Fibroblast of the aortic adventitia (primary cell): ENCODE measurements at regions not wholly inside any gene's neighbourhood (a gene's known extent, or its start where the extent isn't known, plus 50 kb on each side); places are given as distances from the start of the nearest gene placed in this dataset.

ENCODE experiments used
- DNase-seq: peaks from one replicate; pipeline ENCODE4 v3.0.0-alpha.2; 2010; ENCODE audit warnings: low read depth
- H3K4me3 ChIP-seq: 2 replicates; pipeline ENCODE4 v1.5.1; 2011; ENCODE audit warnings: low read depth, mild to moderate bottlenecking, control low read depth, low read length, moderate library complexity
- TF ChIP-seq, protein P1 (sequence below): IDR thresholded peaks from 2 replicates; pipeline ENCODE4 v1.5.1; 2011; ENCODE audit warnings: mild to moderate bottlenecking, low read length, control low read depth, inconsistent platforms; ENCODE audit not compliant: insufficient read depth

DNA sequence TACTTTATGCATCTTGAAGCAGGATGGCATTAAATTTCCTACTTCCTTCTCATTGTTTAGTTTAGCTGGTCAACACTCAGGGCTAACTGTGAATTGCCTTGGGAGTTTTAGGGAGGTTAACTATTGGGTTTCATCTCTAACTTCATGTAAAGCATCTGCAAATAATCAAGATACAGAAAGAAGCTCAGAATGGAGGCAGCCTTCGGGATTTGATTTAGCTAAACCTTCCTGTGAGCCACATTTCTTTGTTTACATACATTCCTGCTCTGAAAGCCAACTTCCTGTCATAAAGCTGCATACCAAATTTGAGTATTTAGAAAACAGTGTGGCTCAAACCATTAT is 131.7 kb upstream of the PCDH18 start:
- TF ChIP-seq, protein P1, sequence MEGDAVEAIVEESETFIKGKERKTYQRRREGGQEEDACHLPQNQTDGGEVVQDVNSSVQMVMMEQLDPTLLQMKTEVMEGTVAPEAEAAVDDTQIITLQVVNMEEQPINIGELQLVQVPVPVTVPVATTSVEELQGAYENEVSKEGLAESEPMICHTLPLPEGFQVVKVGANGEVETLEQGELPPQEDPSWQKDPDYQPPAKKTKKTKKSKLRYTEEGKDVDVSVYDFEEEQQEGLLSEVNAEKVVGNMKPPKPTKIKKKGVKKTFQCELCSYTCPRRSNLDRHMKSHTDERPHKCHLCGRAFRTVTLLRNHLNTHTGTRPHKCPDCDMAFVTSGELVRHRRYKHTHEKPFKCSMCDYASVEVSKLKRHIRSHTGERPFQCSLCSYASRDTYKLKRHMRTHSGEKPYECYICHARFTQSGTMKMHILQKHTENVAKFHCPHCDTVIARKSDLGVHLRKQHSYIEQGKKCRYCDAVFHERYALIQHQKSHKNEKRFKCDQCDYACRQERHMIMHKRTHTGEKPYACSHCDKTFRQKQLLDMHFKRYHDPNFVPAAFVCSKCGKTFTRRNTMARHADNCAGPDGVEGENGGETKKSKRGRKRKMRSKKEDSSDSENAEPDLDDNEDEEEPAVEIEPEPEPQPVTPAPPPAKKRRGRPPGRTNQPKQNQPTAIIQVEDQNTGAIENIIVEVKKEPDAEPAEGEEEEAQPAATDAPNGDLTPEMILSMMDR: no peak
- peak; percentile 89 for DNase-seq
- H3K4me3 ChIP-seq: no peak overlapping the region

DNA sequence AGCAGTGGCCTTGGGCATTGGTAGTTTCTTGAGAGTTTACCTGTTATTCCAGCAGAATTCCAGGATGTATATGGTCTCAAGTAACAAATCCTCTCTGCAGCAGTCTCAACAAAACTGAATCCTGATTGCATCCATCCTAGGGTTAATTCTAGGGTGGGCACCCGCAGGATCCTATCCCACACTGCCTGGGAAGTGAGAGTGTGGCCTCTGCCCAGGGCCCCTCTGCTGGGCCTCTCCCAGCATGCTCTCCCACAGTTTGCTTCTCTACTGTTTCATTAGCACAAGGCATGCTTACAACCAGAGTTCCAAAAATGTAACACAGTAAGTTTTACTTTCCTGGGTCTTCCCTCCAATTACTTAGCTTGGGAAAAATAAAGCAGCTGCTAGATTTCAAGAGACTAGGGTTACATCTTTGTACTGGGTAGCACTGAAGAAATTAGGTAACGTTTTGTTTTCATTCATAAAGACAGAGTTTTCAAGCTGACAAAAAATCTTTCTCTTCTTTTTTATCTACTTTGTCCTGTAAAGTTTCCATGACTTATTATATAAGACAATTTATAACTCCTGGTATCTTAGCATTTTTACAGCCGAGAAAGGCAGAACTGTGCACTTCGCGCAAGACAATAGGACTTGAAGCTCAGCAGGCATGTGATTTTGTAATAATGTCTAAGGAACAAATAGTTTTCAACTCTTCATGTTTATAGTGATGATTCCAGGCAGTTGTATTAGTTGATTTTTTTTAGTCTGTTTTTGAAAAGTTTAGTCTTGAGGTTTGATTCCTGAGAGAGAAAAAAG is 131.2 kb upstream of the PCDH18 start:
- TF ChIP-seq, protein P1: no peak
- H3K4me3 ChIP-seq: no peak overlapping the region
- DNase-seq: no peak

DNA sequence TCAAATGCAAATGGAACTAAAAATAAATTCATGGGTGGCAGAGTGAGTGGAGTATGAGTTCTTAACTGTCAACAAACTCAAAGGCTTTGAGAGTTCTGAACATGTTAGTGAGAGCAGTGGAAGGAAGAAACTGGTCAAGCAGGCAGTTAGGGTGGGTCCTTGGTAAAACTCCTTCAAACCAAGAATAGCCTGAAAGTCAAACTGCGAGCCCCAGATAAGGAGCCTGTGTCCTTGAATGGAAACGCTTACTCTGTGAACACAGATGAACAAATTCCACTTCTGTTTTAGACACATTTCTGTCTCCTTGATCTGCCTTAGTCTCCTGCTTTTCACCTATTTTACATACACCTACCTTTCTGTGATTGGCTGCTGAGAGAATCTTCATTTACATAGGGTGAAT is 129.4 kb upstream of the PCDH18 start:
- no peak overlapping the region for H3K4me3 ChIP-seq
- no peak for DNase-seq
- TF ChIP-seq, protein P1: no peak

DNA sequence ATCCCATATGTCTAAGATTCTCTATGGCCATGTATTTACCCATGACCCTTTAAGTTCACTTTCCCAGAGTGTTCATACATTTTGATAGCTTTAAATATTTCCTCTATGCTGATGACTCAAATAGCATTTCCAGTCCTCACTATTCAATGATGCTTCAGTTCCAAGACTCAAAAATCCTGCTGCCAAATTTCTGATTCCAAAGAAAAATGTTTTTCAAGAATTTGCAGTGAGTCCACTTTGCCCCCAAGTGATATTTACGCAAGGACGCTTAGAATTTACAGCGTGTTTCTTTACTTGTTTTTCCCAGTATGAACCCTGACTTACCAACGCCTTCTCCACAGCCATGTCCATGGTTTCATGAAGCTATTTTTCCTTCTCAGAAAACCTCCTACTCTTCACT is 127.9 kb upstream of the PCDH18 start:
- DNase-seq: peak; percentile 53
- H3K4me3 ChIP-seq: no peak overlapping the region

DNA sequence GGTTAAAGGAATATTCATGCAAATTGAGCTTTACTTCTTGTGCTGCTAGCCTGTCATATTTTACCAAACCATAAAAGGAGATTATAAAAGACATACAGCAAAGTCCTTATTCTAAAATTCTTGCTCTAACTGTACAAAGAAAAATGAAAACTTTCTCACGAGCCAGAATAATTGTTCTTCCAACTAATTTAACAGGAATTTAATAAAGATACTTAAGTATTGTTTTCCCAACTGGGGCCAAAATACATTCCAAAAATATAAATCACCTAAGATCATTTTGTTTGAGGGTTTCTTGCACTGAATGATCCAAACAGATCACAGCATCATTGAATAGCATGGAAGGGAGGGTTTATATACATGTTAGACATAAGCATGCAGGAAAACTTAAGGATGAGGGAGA is 127.1 kb upstream of the PCDH18 start:
- H3K4me3 ChIP-seq: no peak overlapping the region
- peak; percentile 56 for DNase-seq
- TF ChIP-seq, protein P1: no peak

More for the DNA sequence above, 127.9 kb upstream of the PCDH18 start:
- TF ChIP-seq, protein P1: no peak

DNA sequence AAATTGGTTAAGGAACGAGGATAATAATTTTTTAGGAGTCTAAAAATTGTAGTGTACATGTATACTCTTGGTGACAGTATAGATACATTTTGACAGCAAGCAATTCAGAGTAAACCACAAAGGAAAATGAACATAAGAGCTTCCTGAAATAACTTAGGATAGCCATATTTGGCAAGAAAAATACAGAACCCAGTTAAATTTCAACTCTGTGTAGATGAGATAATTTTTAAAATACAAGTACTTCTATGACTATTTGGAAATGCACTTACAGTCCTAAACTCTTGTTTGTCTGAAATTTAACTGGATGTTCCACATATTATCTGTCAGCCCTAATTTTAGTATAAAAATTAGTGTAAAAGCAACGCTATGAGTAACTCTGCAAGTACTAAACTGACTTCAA is 124.4 kb upstream of the PCDH18 start:
- TF ChIP-seq, protein P1: no peak
- no peak for DNase-seq
- H3K4me3 ChIP-seq: no peak overlapping the region

DNA sequence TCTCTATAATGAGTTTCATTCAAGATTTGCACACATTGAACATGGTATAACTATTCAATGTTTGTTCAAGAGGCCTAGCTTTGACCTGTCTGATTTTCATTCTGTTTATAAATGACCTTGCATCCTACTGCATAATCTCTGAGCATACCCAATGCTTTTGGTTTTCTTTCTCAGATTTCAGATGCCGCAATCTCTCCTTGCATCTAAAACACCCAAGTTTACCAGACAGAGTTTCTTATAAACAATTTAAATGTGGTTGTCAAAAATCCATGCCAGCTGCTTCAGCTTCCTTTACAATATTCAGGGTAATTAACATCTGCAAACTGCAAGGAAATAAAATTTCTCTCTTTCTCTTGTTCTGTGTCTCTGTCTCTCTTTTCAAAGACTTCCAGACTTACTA is 123.0 kb upstream of the PCDH18 start:
- TF ChIP-seq, protein P1: no peak
- DNase-seq: no peak
- no peak overlapping the region for H3K4me3 ChIP-seq
